Aorta (tissue), 5 donors: ENCODE measurements at regions not wholly inside any gene's neighbourhood (a gene's known extent, or its start where the extent isn't known, plus 50 kb on each side); places are given as distances from the start of the nearest gene placed in this dataset.
"Not testable (repeated sequence)": the region's sequence is repeated elsewhere in the genome, so short reads cannot be mapped to it uniquely, and the experiment has no call there.

ENCODE experiments used
- ATAC-seq: fragments of 200-7000 bp; cut with Tn5 transposase; one replicate; pipeline ENCODE4 v1.9.1; 2022; ENCODE audit warnings: moderate library complexity; ENCODE audit not compliant: low FRiP score
- DNase-seq, 2 donors: peaks; one replicate each; pipeline ENCODE4 v3.0.0-alpha.2; 2020
- H3K27ac ChIP-seq, 2 donors: one replicate each; pipeline ENCODE4 v1.5.1; 2013; ENCODE audit warnings: low read length in 2 of 2, mild to moderate bottlenecking in 2 of 2, moderate library complexity in 2 of 2, control low read depth in 1 of 2, inconsistent platforms in 1 of 2, low read depth in 1 of 2
- H3K27me3 ChIP-seq, 2 donors: one replicate each; pipeline ENCODE4 v1.6.1; 2013; ENCODE audit warnings: control low read depth in 1 of 2, low read length in 1 of 2, mild to moderate bottlenecking in 1 of 2, moderate library complexity in 1 of 2; ENCODE audit not compliant: insufficient read depth in 2 of 2, control insufficient read depth in 1 of 2
- H3K36me3 ChIP-seq, 2 donors: one replicate each; pipeline ENCODE4 v1.6.1; 2013; ENCODE audit warnings: control low read depth in 1 of 2, low read length in 1 of 2, mild to moderate bottlenecking in 1 of 2; ENCODE audit not compliant: insufficient read depth in 2 of 2, control insufficient read depth in 1 of 2
- H3K4me1 ChIP-seq, 2 donors: one replicate each; pipeline ENCODE4 v1.6.1; 2013; ENCODE audit warnings: low read length in 2 of 2, control low read depth in 1 of 2, mild to moderate bottlenecking in 1 of 2, moderate library complexity in 1 of 2; ENCODE audit not compliant: insufficient read depth in 2 of 2, control insufficient read depth in 1 of 2
- H3K4me3 ChIP-seq, 2 donors: one replicate each; pipeline ENCODE4 v1.5.1; 2013; ENCODE audit warnings: low read length in 2 of 2, control low read depth in 1 of 2, mild to moderate bottlenecking in 1 of 2
- H3K9me3 ChIP-seq: one replicate; pipeline ENCODE4 v1.6.1; 2013; ENCODE audit warnings: mild to moderate bottlenecking, low read length; ENCODE audit not compliant: control insufficient read depth
- WGBS, 2 donors: extraction: QIAGEN DNeasy Blood & Tissue Kit; methylation state at CpG; one replicate each; pipeline ENCODE4 v1.1.7; 2013; 5-methylcytosine and 5-hydroxymethylcytosine counted together
- intact Hi-C, 2 donors: fragments of 100-400 bp; cut with DNase I; formaldehyde crosslinking; loops; one replicate each; pipeline versions ENCODE4 v1.14.2 to v1.15.0; 2022
- donor health status: healthy with polysubstance abuse.
- donor health status: Bipolar disorder and iron deficiency.
- donor health status: DM: no; HTN: no; CAD: no.
- donor health status: DM: no; HTN: no; CAD: no.
- donor health status: DM: yes; HTN: yes; CAD: no.

GRCh38 chr18:8911408-8912340, 190.8 kb upstream of the NDUFV2 start:
- DNase-seq = no peak
- no peak overlapping the region for H3K27ac ChIP-seq
- H3K4me1 ChIP-seq = no peaks in the 10 kb centered on the region
- WGBS, 2 donors = 72 to 80% methylated on average over 5 of the region's 5 CpGs
- no peaks in the 10 kb centered on the region for H3K27me3 ChIP-seq
- no peak for ATAC-seq
- no peak overlapping the region for H3K4me3 ChIP-seq
- intact Hi-C loops = no loop called here
- H3K36me3 ChIP-seq = no peaks in the 10 kb centered on the region
- H3K9me3 ChIP-seq = no peaks in the 10 kb centered on the region

GRCh38 chr18:8912348-8913326, 189.9 kb upstream of the NDUFV2 start:
- 61 to 64% methylated on average over 17 of the region's 17 CpGs for WGBS, 2 donors
- no peaks in the 10 kb centered on the region for H3K9me3 ChIP-seq
- no peak overlapping the region for H3K4me3 ChIP-seq
- H3K4me1 ChIP-seq = no peaks in the 10 kb centered on the region
- ATAC-seq = no peak
- H3K36me3 ChIP-seq = no peaks in the 10 kb centered on the region
- H3K27me3 ChIP-seq = no peaks in the 10 kb centered on the region
- no peak overlapping the region for H3K27ac ChIP-seq
- intact Hi-C loops = no loop called here
- no peak for DNase-seq

GRCh38 chr18:8913606-8914403, 188.7 kb upstream of the NDUFV2 start:
- ATAC-seq, H3K36me3 ChIP-seq, H3K27me3 ChIP-seq, DNase-seq, H3K4me1 ChIP-seq, H3K9me3 ChIP-seq, H3K4me3 ChIP-seq, H3K27ac ChIP-seq, intact Hi-C loops: not testable (repeated sequence)
- 91 to 93% methylated on average over 14 of the region's 14 CpGs for WGBS, 2 donors

- intact Hi-C loops, DNase-seq, H3K27me3 ChIP-seq, H3K36me3 ChIP-seq, ATAC-seq, H3K4me1 ChIP-seq, H3K4me3 ChIP-seq, H3K27ac ChIP-seq, H3K9me3 ChIP-seq: not testable (repeated sequence)
- WGBS, 2 donors = 95 to 96% methylated on average over 4 of the region's 4 CpGs
These were observed 187.9 kb upstream of the NDUFV2 start for GRCh38 chr18:8914404-8915264.

- H3K27ac ChIP-seq, H3K4me3 ChIP-seq, H3K27me3 ChIP-seq, H3K4me1 ChIP-seq, ATAC-seq, H3K9me3 ChIP-seq, DNase-seq, H3K36me3 ChIP-seq, intact Hi-C loops: not testable (repeated sequence)
- 80 to 87% methylated on average over 7 of the region's 7 CpGs for WGBS, 2 donors
These were observed 181.4 kb upstream of the NDUFV2 start for GRCh38 chr18:8920856-8921787.

- 86 to 89% methylated on average over 2 of the region's 2 CpGs for WGBS, 2 donors
- Histone ChIP-seq H3K9me3 (peaks cover 8% of the 10 kb centered on the region), H3K27me3 (peaks cover 0 to 3% of the 10 kb centered on the region in 2 donors), H3K36me3 (no peaks in the 10 kb centered on the region), H3K4me3 (no peak overlapping the region), H3K27ac (no peak overlapping the region), H3K4me1 (no peaks in the 10 kb centered on the region)
- DNase-seq (no peak), ATAC-seq (no peak)
- intact Hi-C loops = no loop called here
These were observed 176.0 kb upstream of the NDUFV2 start for GRCh38 chr18:8926464-8926863.

- no peak overlapping the region for H3K4me3 ChIP-seq
- peaks cover 10% of the 10 kb centered on the region for H3K9me3 ChIP-seq
- 87 to 90% methylated on average over 2 of the region's 2 CpGs for WGBS, 2 donors
- no peak for DNase-seq
- peaks cover 0 to 3% of the 10 kb centered on the region in 2 donors for H3K27me3 ChIP-seq
- ATAC-seq = no peak
- intact Hi-C loops = no loop called here
- H3K4me1 ChIP-seq = no peaks in the 10 kb centered on the region
- no peak overlapping the region for H3K27ac ChIP-seq
- H3K36me3 ChIP-seq = no peaks in the 10 kb centered on the region
These were observed 174.5 kb upstream of the NDUFV2 start for GRCh38 chr18:8928044-8928443.
